ENCODE measurements at regions not wholly inside any gene's neighbourhood (a gene's known extent, or its start where the extent isn't known, plus 50 kb on each side); places are given as distances from the start of the nearest gene placed in this dataset.

- TF ChIP-seq CTCF (IDR thresholded peaks at IDR 0.05) (no peak), POLR2AphosphoS5 (IDR thresholded peaks at IDR 0.05) (no peak)
These were observed 310.4 kb upstream of the ADARB2 start for GRCh38 chr10:2047679-2048078.

Measured in suprapubic skin (tissue), 3 donors.